H1 (cell line): ENCODE measurements at regions not wholly inside any gene's neighbourhood (a gene's known extent, or its start where the extent isn't known, plus 50 kb on each side); places are given as distances from the start of the nearest gene placed in this dataset.

Experiments
- GABPA ChIP-seq: IDR thresholded peaks from 2 replicates; pipeline ENCODE4 v1.6.1; 2011; ENCODE audit warnings: mild to moderate bottlenecking, low read length, moderate library complexity, borderline replicate concordance; ENCODE audit not compliant: insufficient read depth
- POLR2AphosphoS5 ChIP-seq: IDR thresholded peaks from 2 replicates; pipeline ENCODE4 v1.6.1; 2011; ENCODE audit warnings: low read depth, low read length
- TF ChIP-seq, protein P1 (sequence below), 3 experiments: IDR thresholded peaks; 1 replicate in 2 of 3; 2 replicates in 1 of 3; pipeline versions ENCODE4 v1.5.1 to v1.6.1; 2011; ENCODE audit warnings: low read length in 3 of 3, mild to moderate bottlenecking in 3 of 3, inconsistent platforms in 2 of 3, low read depth in 1 of 3, moderate library complexity in 1 of 3; ENCODE audit not compliant: insufficient read depth in 1 of 3; ENCODE audit errors: control extremely low read depth in 1 of 3

GRCh38 chr1:209183195-209183594 is 400.3 kb upstream of the CAMK1G start:
- TF ChIP-seq, protein P1, sequence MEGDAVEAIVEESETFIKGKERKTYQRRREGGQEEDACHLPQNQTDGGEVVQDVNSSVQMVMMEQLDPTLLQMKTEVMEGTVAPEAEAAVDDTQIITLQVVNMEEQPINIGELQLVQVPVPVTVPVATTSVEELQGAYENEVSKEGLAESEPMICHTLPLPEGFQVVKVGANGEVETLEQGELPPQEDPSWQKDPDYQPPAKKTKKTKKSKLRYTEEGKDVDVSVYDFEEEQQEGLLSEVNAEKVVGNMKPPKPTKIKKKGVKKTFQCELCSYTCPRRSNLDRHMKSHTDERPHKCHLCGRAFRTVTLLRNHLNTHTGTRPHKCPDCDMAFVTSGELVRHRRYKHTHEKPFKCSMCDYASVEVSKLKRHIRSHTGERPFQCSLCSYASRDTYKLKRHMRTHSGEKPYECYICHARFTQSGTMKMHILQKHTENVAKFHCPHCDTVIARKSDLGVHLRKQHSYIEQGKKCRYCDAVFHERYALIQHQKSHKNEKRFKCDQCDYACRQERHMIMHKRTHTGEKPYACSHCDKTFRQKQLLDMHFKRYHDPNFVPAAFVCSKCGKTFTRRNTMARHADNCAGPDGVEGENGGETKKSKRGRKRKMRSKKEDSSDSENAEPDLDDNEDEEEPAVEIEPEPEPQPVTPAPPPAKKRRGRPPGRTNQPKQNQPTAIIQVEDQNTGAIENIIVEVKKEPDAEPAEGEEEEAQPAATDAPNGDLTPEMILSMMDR (IDR thresholded peaks at IDR 0.05; ENCODE audit: control extremely low read depth in 1 of 3, insufficient read depth in 1 of 3, low read depth in 1 of 3, low read length in 3 of 3), result no peak
- TF ChIP-seq POLR2AphosphoS5 (no peak), GABPA (no peak)
